Astrocyte (in vitro differentiated cells and primary cell): ENCODE measurements at regions not wholly inside any gene's neighbourhood (a gene's known extent, or its start where the extent isn't known, plus 50 kb on each side); places are given as distances from the start of the nearest gene placed in this dataset.

Experiments used
- DNase-seq: peaks from one replicate; pipeline ENCODE4 v3.0.0-alpha.2; 2010; ENCODE audit warnings: low read depth
- FAIRE-seq: peaks from 2 replicates; lab custom pipeline; 2011; peaks lifted over from hg19 to GRCh38; lab: Jason Lieb, UNC
- H2AFZ ChIP-seq: 2 replicates; pipeline ENCODE4 v1.6.0; 2012; ENCODE audit warnings: low read depth, low read length, inconsistent platforms
- H3K27ac ChIP-seq: 2 replicates; pipeline ENCODE4 v1.5.1; 2011; ENCODE audit warnings: low read depth, low read length, inconsistent platforms
- H3K27me3 ChIP-seq: 2 replicates; pipeline ENCODE4 v1.6.0; 2011; ENCODE audit warnings: low read length, inconsistent platforms; ENCODE audit not compliant: insufficient read depth
- H3K36me3 ChIP-seq: 2 replicates; pipeline ENCODE4 v1.5.1; 2011; ENCODE audit warnings: low read length, inconsistent platforms; ENCODE audit not compliant: insufficient read depth
- H3K4me1 ChIP-seq: 2 replicates; pipeline ENCODE4 v1.5.1; 2011; ENCODE audit warnings: low read length, inconsistent platforms; ENCODE audit not compliant: insufficient read depth
- H3K4me2 ChIP-seq: 2 replicates; pipeline ENCODE4 v1.6.0; 2012; ENCODE audit warnings: low read length, inconsistent platforms
- H3K4me3 ChIP-seq: 2 replicates; pipeline ENCODE4 v1.5.1; 2011; ENCODE audit warnings: low read depth, mild to moderate bottlenecking, low read length, inconsistent platforms; ENCODE audit not compliant: insufficient read depth
- H3K79me2 ChIP-seq: 2 replicates; pipeline ENCODE4 v1.6.0; 2012; ENCODE audit warnings: mild to moderate bottlenecking, low read length, inconsistent platforms; ENCODE audit not compliant: insufficient read depth
- H3K9ac ChIP-seq: 2 replicates; pipeline ENCODE4 v1.6.0; 2012; ENCODE audit warnings: mild to moderate bottlenecking, low read length, inconsistent platforms
- H3K9me3 ChIP-seq: 2 replicates; pipeline ENCODE4 v1.5.1; 2012; ENCODE audit warnings: low read depth, mild to moderate bottlenecking, low read length, inconsistent platforms; ENCODE audit not compliant: insufficient read depth
- H4K20me1 ChIP-seq: 2 replicates; pipeline ENCODE4 v1.6.0; 2012; ENCODE audit warnings: low read length, inconsistent platforms; ENCODE audit not compliant: insufficient read depth
- H3K27ac Mint-ChIP-seq: one replicate; pipeline ENCODE4 v1.8.0; 2021; ENCODE audit warnings: mild to moderate bottlenecking, mixed read lengths; ENCODE audit not compliant: unreplicated experiment
- H3K27me3 Mint-ChIP-seq: one replicate; pipeline ENCODE4 v1.8.0; 2021; ENCODE audit warnings: low read depth, mixed read lengths; ENCODE audit not compliant: unreplicated experiment
- H3K36me3 Mint-ChIP-seq: one replicate; pipeline ENCODE4 v1.8.0; 2021; ENCODE audit warnings: low read depth, mixed read lengths; ENCODE audit not compliant: unreplicated experiment
- H3K4me1 Mint-ChIP-seq: one replicate; pipeline ENCODE4 v1.8.0; 2021; ENCODE audit warnings: low read depth, mixed read lengths; ENCODE audit not compliant: unreplicated experiment
- H3K4me3 Mint-ChIP-seq: one replicate; pipeline ENCODE4 v1.8.0; 2021; ENCODE audit warnings: mild to moderate bottlenecking, moderate library complexity, mixed read lengths; ENCODE audit not compliant: unreplicated experiment
- H3K9me3 Mint-ChIP-seq: one replicate; pipeline ENCODE4 v1.8.0; 2021; ENCODE audit warnings: mild to moderate bottlenecking, mixed read lengths; ENCODE audit not compliant: unreplicated experiment
- CTCF ChIP-seq: IDR thresholded peaks from 2 replicates; pipeline ENCODE4 v1.5.1; 2011; ENCODE audit warnings: low read depth, mild to moderate bottlenecking, inconsistent platforms, low read length, moderate library complexity; ENCODE audit not compliant: insufficient read depth
- EZH2 ChIP-seq: IDR thresholded peaks from 2 replicates; pipeline ENCODE4 v1.6.1; 2012; ENCODE audit warnings: mild to moderate bottlenecking, low read length, inconsistent platforms; ENCODE audit not compliant: insufficient read depth

- Histone ChIP-seq H3K9me3 (peaks cover 6% of the 10 kb centered on the region), H3K79me2 (no peaks in the 10 kb centered on the region), H4K20me1 (no peaks in the 10 kb centered on the region), H3K4me1 (no peaks in the 10 kb centered on the region), H3K4me3 (no peak overlapping the region), H3K36me3 (no peaks in the 10 kb centered on the region), H3K9ac (no peak overlapping the region), H3K4me2 (no peak overlapping the region), H3K27ac (no peak overlapping the region), H2AFZ (no peak overlapping the region), H3K27me3 (peaks cover 5% of the 10 kb centered on the region)
- Mint-ChIP-seq H3K4me3 (no peak overlapping the region), H3K36me3 (no peaks in the 10 kb centered on the region), H3K4me1 (no peaks in the 10 kb centered on the region), H3K27me3 (peaks cover 24% of the 10 kb centered on the region), H3K27ac (no peak overlapping the region), H3K9me3 (peaks cover 12% of the 10 kb centered on the region)
- FAIRE-seq (no peak), DNase-seq (no peak)
- TF ChIP-seq EZH2 (no peak), CTCF (no peak)
Observed at GRCh38 chr11:116452461-116452860, 320.3 kb downstream of the BUD13 start.

GRCh38 chr11:116449522-116449921, 323.3 kb downstream of the BUD13 start:
- FAIRE-seq = no peak
- Histone ChIP-seq H3K79me2 (no peaks in the 10 kb centered on the region), H3K4me3 (no peak overlapping the region), H4K20me1 (no peaks in the 10 kb centered on the region), H2AFZ (no peak overlapping the region), H3K27me3 (peaks cover 3% of the 10 kb centered on the region), H3K36me3 (no peaks in the 10 kb centered on the region), H3K4me1 (no peaks in the 10 kb centered on the region), H3K9me3 (peaks cover 6% of the 10 kb centered on the region), H3K4me2 (no peak overlapping the region), H3K9ac (no peak overlapping the region), H3K27ac (no peak overlapping the region)
- Mint-ChIP-seq H3K4me3 (no peak overlapping the region), H3K9me3 (peaks cover 14% of the 10 kb centered on the region), H3K27me3 (peaks cover 23% of the 10 kb centered on the region), H3K36me3 (no peaks in the 10 kb centered on the region), H3K27ac (no peak overlapping the region), H3K4me1 (no peaks in the 10 kb centered on the region)
- DNase-seq = no peak
- TF ChIP-seq EZH2 (no peak), CTCF (no peak)

GRCh38 chr11:116446048-116446941, 326.5 kb downstream of the BUD13 start:
- Mint-ChIP-seq H3K36me3 (no peaks in the 10 kb centered on the region), H3K27ac (no peak overlapping the region), H3K27me3 (peaks cover 20% of the 10 kb centered on the region), H3K9me3 (peaks cover 12% of the 10 kb centered on the region), H3K4me1 (no peaks in the 10 kb centered on the region), H3K4me3 (no peak overlapping the region)
- H3K9ac ChIP-seq = no peak overlapping the region
- no peak overlapping the region for H2AFZ ChIP-seq
- FAIRE-seq = no peak
- H3K4me3 ChIP-seq = no peak overlapping the region
- TF ChIP-seq EZH2 (no peak), CTCF (no peak)
- no peaks in the 10 kb centered on the region for H3K4me1 ChIP-seq
- no peaks in the 10 kb centered on the region for H4K20me1 ChIP-seq
- no peak overlapping the region for H3K4me2 ChIP-seq
- no peaks in the 10 kb centered on the region for H3K79me2 ChIP-seq
- H3K36me3 ChIP-seq = no peaks in the 10 kb centered on the region
- DNase-seq = no peak
- peaks cover 2% of the 10 kb centered on the region for H3K9me3 ChIP-seq
- H3K27me3 ChIP-seq = peaks cover 3% of the 10 kb centered on the region
- H3K27ac ChIP-seq = no peak overlapping the region
